Brain microvascular endothelial cell (primary cell): ENCODE measurements at regions not wholly inside any gene's neighbourhood (a gene's known extent, or its start where the extent isn't known, plus 50 kb on each side); places are given as distances from the start of the nearest gene placed in this dataset.
A peak's percentile ranks its signal among the peaks of the same experiment; 100 is the strongest.

Experiments used
- DNase-seq: peaks from one replicate; pipeline ENCODE4 v3.0.0-alpha.2; 2020
- H3K27ac ChIP-seq: fragments of 250-450 bp; sonication (Bioruptor Pico); 2 replicates; pipeline ENCODE4 v1.5.1; 2020; ENCODE audit warnings: mild to moderate bottlenecking, moderate library complexity
- H3K27me3 ChIP-seq: fragments of 250-450 bp; sonication (Bioruptor Pico); replicated peaks from 2 replicates; pipeline ENCODE4 v1.5.1; 2020; ENCODE audit warnings: mild to moderate bottlenecking
- H3K36me3 ChIP-seq: fragments of 250-450 bp; sonication (Bioruptor Pico); replicated peaks from 2 replicates; pipeline ENCODE4 v1.5.1; 2020; ENCODE audit warnings: mild to moderate bottlenecking
- H3K4me3 ChIP-seq: 2 replicates; pipeline ENCODE4 v1.5.1; 2011; ENCODE audit warnings: low read depth, mild to moderate bottlenecking, control low read depth, low read length, moderate library complexity
- CTCF ChIP-seq: IDR thresholded peaks from 2 replicates; pipeline ENCODE4 v1.5.1; 2011; ENCODE audit warnings: low read depth, mild to moderate bottlenecking, moderate library complexity, low read length, control low read depth, inconsistent platforms; ENCODE audit errors: missing control alignments
- in situ Hi-C: cut with HindIII; loops from 2 replicates; pipeline ENCODE4 v1.10.0; 2017; ENCODE audit warnings: low sequenced_read_pairs, low pct_ligation_motif_present

DNA sequence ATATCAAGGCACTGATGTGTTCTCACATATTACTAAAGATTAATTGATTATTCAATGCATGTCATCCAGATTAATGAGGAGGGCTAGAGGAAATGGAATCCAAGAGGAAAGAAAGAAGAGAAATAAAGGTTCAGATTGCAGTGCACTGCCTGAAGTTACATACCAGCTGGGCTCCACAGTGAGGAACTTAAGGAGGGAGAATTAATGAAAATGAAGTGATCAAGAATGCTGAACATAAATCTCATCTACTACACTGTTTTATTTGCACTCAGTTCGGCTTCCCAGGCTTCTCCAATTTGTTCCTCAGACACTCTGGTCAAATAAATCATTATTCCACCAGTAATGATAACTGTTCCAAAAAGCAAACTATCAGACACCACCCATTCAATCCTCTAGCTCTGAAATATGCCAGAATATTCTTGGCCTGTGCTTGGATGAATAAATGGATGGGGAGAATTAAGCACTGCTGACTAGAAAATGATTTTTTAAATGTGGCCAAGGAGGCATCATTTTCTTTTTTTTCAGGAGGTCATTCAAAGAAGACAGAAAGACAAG lies 88.6 kb upstream of the FBN2 start:
- no peak for TF ChIP-seq CTCF
- in situ Hi-C loops, result no loop called here

GRCh38 chr5:128627939-128628338 lies 89.9 kb upstream of the FBN2 start:
- H3K27me3 ChIP-seq, result no peaks in the 10 kb centered on the region
- no peak overlapping the region for H3K27ac ChIP-seq
- H3K36me3 ChIP-seq, result no peaks in the 10 kb centered on the region
- DNase-seq, result no peak
- H3K4me3 ChIP-seq, result no peak overlapping the region
- no peak for TF ChIP-seq CTCF
- in situ Hi-C loops, result no loop called here

More for the DNA sequence above, 88.6 kb upstream of the FBN2 start:
- Histone ChIP-seq H3K27ac (no peak overlapping the region), H3K4me3 (no peak overlapping the region), H3K36me3 (no peaks in the 10 kb centered on the region), H3K27me3 (no peaks in the 10 kb centered on the region)
- DNase-seq, result no peak

- in situ Hi-C loops, result no loop called here
- TF ChIP-seq CTCF, result no peak
- Histone ChIP-seq H3K27me3 (no peaks in the 10 kb centered on the region), H3K36me3 (no peaks in the 10 kb centered on the region), H3K27ac (no peak overlapping the region), H3K4me3 (no peak overlapping the region)
- peak; percentile 39 for DNase-seq
These were observed 91.1 kb upstream of the FBN2 start for GRCh38 chr5:128629157-128629556.

- DNase-seq, result no peak
- H3K27me3 ChIP-seq, result no peaks in the 10 kb centered on the region
- no peaks in the 10 kb centered on the region for H3K36me3 ChIP-seq
- no peak overlapping the region for H3K27ac ChIP-seq
- in situ Hi-C loops, result no loop called here
- TF ChIP-seq CTCF, result no peak
- H3K4me3 ChIP-seq, result no peak overlapping the region
These were observed 92.1 kb upstream of the FBN2 start for GRCh38 chr5:128630121-128630520.

DNA sequence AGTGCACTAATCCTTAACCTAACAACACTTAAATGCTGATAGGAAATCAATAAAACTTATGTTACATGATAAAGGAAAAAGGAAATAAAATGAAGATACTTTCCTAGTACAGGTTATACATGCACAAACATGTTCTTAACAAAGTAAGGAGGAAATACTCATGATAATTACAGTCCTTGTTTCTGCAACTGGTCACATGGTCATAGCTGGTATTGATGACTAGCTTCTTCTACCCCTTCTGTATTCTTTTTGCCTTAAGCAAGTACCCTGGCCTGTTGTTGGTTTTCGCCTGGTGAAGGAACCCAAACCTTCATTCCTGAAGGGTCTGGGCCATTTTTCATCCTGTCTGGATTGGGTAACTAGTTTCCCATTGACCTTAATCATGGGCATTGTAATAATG lies 93.7 kb upstream of the FBN2 start:
- Histone ChIP-seq H3K27ac (no peak overlapping the region), H3K4me3 (no peak overlapping the region), H3K36me3 (no peaks in the 10 kb centered on the region), H3K27me3 (no peaks in the 10 kb centered on the region)
- TF ChIP-seq CTCF, result no peak
- DNase-seq, result no peak
- in situ Hi-C loops, result no loop called here

DNA sequence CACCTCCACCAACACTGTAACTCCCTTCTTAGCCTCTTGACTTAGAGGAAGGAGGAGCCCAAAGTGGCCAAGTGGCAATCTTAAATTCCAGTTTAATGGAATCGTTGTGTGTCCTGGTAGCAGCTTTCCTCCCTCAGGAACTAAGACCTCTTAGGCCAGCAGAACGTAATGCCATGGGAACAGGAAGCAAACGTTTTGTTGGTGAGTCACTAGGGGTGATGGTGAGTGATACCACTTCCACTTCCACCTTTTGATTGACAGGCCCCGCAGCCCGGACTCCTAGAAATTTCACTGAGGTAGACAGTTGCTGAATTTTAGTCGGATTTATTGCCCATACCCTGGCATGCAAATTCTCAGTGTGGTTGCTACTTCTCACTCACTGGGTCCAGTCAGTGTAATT lies 94.2 kb upstream of the FBN2 start:
- TF ChIP-seq CTCF, result no peak
- no peaks in the 10 kb centered on the region for H3K36me3 ChIP-seq
- no peak overlapping the region for H3K4me3 ChIP-seq
- H3K27ac ChIP-seq, result no peak overlapping the region
- H3K27me3 ChIP-seq, result no peaks in the 10 kb centered on the region
- DNase-seq, result peak; percentile 22
- in situ Hi-C loops, result no loop called here
